ENCODE measurements at regions not wholly inside any gene's neighbourhood (a gene's known extent, or its start where the extent isn't known, plus 50 kb on each side); places are given as distances from the start of the nearest gene placed in this dataset.
"Not testable (repeated sequence)": the region's sequence is repeated elsewhere in the genome, so short reads cannot be mapped to it uniquely, and the experiment has no call there.

DNA sequence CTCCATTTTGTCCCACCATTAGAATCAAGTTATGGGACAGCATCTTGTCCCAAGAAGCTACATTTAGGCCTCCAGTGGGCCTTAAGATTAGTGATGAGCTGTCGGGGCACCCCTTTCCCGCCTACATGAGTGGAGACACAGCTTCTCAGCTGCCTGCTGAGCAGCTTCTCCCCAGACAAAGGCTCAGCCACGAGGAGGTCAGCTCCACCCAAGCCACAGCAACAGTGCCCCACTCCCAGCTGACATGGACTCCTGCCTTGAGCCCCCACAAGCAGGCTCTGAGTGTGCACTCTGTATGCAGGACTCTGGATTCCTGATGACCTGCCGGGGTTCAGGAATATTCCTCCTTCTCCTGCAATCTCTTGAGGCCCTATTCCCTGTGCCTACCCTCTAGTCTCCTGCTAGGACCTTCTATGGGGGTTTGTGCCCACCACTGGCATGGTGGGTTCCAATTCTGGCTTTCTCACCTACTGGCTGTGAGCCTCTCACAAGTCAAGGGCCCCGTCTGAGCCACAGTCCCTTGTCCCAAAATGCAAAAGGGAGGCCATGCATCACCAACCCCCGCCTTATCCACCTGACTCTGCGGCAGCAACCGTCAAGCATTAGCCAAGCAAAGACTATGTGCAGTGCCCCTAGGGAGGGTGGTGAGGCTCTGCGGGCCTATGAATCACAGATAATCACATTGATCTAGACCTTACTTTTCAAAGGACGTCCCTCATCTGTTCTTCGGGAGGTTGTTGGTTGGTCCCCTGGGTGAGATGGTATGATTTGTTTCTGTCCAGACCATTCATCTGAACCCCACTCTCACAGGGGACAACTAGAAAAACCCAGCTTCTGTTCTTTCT lies 269.1 kb downstream of the MED10 start:
- no peak for DNase-seq (ENCODE audit: low spot score)

- no peak for DNase-seq (ENCODE audit: low spot score)
Measured at GRCh38 chr5:6108540-6108848, 269.9 kb downstream of the MED10 start.

- DNase-seq (ENCODE audit: low spot score) = no peak
Measured at GRCh38 chr5:6107675-6108539, 270.4 kb downstream of the MED10 start.

DNA sequence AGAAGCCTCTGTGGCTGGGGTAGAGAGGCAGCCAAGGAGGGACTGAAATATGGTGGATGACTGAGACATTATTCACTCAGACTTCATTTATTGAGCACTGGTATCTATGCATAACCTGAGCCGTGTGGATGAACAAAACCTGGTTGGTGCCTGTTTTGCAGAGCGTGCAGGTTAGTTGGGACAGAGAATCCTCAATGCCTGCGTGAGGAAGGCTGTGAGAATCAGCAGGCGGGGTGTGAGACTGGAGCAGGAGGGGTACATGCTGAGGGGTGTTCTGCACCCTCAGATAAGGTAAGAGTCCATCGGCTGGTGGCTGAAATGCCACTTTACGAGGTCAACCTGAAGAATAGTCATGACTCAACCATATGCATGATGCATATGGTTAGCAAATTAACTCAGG lies 271.6 kb downstream of the MED10 start:
- no peak for DNase-seq (ENCODE audit: low spot score)

DNA sequence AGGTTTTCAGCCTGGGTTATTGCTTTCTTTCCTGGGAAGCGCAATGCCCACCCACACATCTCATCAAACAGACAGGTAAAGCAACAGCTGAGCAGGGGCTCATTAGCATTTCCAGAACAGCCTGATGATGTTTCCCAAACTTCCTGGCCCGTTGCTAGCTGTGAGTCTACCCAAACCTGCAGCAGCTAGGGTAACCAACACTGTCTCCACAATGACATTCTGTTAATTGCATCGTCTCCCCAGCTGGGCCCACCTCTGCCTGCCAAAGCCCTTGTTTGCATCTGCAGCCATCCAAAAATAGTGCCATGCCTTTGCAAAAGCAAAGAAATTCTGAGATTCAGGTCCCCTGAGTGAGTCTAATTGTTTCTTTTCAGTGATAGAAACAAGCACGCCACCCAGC lies 273.0 kb downstream of the MED10 start:
- DNase-seq (ENCODE audit: low spot score) = no peak

GRCh38 chr5:6096101-6096500 lies 282.2 kb downstream of the MED10 start:
- peak; percentile 91 for DNase-seq (ENCODE audit: low spot score)

DNA sequence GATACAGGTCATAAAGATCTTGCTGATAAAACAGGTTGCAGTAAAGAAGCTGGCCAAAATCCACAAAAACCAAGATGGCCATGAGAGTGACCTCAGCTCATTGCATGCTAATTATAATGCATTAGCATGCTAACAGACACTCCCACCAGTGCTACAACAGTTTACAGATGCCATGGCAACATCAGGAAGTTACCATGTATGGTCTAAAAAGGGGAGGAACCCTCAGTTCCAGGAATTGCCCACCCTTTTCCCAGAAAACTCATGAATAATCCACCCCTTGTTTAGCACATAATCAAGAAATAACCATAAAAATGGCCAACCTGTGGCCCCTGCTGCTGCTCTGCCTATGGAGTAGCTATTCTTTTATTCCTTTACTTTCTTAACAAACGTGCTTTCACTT lies 284.2 kb downstream of the MED10 start:
- not testable (repeated sequence) for DNase-seq (ENCODE audit: low spot score)

DNA sequence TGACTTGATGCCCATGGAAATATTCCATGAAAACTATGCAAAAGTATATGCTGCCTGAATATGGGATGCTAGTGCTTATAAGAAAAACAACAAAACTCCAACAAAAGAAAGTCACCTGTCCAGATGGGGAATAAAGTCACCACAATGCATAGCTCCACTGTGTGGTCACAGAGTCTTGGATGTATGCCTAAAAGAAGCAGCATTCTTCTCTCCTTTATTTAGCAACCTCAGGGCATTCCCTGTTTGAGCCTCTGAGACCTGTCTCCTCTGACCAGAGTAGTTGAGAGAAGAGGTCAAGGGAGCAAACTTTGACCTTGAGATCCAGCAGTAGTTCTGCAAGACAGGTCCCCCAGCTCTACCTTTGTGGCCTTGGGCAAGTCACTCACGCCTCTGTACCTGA lies 287.5 kb downstream of the MED10 start:
- no peak for DNase-seq (ENCODE audit: low spot score)

- no peak for DNase-seq (ENCODE audit: low spot score)
Measured at GRCh38 chr5:6090079-6090654, 288.2 kb downstream of the MED10 start.

DNA sequence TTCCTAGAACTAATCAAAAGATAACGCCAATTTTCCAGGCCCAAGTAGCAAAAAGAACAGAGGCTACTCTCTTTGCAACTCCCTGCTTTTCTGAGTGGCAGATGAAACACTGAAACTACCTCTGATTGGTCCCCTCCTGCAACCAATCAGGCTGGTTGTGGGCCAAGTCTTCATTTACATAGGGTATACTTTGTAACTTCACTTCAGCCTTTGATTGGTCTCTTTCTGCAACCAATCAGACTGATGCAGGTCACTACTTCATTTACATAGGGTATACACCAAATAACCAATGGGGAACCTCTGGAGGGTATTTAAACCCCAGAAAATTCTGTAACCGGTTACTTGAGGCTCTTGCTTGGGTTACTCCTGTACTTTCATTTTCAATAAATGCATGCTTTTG lies 289.6 kb downstream of the MED10 start:
- DNase-seq (ENCODE audit: low spot score) = no peak

GRCh38 chr5:6087576-6087975 lies 290.8 kb downstream of the MED10 start:
- peak; percentile 70 for DNase-seq (ENCODE audit: low spot score)

DNA sequence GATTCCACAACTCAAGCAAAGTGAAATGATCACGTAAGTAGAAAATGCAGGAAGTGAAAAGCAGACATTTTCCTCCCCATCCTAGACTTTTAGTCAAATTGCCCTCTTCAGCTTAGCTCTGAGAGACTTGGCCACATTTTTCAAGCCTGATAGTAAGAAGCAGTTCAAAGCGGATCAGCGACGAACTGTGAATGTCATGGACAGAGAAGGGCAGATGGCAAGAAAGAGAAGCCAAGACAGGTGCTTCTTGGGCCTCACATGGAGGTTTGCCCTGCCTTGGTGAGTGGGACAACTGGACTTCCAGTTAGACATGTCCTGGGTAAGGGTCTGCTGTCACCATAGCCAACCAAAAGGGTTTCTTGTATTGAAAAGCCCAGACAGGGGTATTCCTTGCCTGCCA lies 291.5 kb downstream of the MED10 start:
- peak; percentile 66 for DNase-seq (ENCODE audit: low spot score)

DNA sequence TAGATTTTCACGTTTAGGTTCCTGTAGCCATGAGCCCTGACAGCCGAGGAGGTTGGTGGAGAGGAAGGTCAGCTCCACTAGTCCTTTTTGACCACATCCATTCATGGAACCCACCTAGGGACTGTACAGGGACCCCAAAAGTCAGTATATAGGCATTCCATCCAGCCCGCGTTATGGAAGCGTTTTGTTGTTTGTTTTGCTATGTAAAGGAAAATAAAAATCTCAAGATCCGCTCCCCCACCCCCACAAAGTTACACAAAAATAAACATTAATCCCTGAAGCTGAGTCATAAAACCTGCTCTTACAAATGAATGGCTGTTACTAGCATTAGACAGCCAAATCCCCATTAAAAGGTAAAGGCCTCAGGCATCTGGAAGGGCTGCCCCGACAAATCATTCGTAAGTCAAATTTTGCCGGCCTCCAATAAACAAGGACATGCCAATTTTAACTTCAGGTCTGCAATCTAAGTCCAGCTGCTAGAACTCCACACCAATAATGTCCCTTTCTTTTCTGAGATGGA lies 292.9 kb downstream of the MED10 start:
- DNase-seq (ENCODE audit: low spot score) = no peak

GRCh38 chr5:6084836-6085235 lies 293.5 kb downstream of the MED10 start:
- no peak for DNase-seq (ENCODE audit: low spot score)

GRCh38 chr5:6084376-6084775 lies 294.0 kb downstream of the MED10 start:
- no peak for DNase-seq (ENCODE audit: low spot score)

DNA sequence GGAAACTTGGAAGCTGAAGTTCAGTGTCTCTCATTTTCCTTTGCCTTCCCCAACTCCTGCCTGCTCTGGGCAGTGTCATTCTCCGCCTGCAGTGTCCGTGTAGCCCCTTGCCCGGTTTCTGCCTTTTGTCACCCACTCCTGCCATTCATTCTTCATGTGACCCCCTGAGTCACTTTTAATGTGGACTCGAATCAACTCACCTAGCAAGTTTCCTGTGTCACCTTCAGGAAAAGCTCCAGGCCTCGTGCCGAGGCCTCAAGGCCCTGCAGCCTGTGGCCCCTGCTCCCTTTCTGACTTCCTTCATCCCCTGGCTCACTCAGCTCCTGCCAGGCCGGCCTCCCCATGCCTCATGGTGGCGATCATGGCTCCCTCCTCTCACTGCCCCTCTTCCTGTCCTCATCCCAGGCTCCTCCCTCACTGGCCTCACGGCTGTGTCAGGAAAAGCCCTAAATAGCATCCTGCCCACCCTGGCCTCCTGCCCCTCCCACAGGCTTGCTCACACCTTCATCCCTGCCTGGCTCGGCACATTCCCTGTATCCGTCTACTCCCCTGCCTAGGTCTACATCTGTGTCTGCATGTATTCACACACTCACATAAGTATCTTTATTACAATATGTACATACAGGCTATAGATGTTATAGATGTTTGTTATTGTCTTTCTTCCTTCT lies 294.9 kb downstream of the MED10 start:
- DNase-seq (ENCODE audit: low spot score) = no peak

DNA sequence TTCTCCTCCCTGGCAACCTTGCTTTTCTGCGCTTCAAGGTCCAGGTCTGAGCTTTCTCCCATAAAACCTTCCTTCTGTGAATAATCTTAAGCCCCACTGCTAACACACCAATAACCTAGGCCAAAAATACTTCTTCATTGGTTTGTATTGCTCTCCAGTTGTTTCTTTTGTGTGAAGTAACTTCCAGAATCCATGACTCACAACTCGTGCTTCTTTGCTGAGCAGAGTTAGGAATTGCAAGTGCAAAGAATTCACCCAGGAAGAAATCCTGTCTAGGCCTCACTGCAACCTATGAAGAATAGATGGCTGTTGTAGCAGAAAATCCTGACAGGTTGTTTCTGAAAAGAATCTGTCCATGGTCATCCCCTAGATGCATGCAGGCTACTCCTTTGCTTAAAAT lies 295.7 kb downstream of the MED10 start:
- no peak for DNase-seq (ENCODE audit: low spot score)

DNA sequence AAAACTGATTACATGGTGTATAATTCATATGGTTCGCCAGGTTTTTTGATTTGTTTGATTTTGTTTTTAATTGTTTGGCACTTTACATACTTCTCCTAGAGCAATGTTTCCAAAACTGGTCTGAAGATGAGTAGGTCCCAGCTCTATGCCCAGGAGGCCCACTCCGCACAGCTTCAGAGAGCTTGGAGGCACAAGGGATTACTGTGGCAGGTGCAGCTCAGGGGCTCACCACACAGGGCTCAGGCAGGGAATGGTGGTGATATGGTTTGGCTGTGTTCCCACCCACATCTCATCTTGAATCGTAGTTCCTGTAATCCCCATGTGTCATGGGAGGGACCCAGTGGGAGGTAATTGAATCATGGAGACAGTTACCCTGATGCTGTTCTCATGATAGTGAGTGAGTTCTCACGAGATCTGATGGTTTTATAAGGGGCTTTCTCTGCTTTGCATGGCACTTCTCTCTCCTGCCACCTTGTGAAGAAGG lies 296.6 kb downstream of the MED10 start:
- DNase-seq (ENCODE audit: low spot score) = no peak

GRCh38 chr5:6080930-6081726 lies 297.2 kb downstream of the MED10 start:
- DNase-seq (ENCODE audit: low spot score) = peak; percentile 41

- no peak for DNase-seq (ENCODE audit: low spot score)
Measured at GRCh38 chr5:6080436-6080835, 297.9 kb downstream of the MED10 start.

DNA sequence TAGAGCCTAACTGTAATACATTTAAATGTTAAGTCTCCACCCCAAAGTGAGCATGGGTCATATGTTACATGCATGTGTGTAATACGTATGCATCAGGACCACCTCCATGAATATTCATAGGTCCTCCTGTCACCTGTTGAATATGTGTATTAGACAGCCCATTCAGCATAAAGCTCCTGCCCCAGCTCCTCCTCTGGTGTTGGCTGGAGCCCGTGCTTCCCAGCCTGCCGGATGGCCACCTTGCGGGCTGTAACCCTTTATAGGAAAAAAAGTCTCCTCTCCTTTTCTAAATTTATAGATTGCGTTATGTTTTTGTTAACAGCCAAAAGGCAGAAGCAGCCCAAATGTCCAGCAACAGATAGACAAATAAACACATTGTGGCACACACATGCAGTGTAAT lies 299.5 kb downstream of the MED10 start:
- no peak for DNase-seq (ENCODE audit: low spot score)

Data from cerebellar cortex (tissue), 1 donor.